ENCODE measurements at regions not wholly inside any gene's neighbourhood (a gene's known extent, or its start where the extent isn't known, plus 50 kb on each side); places are given as distances from the start of the nearest gene placed in this dataset.

GRCh38 chr10:84993251-84994035, 665.1 kb downstream of the CCSER2 start:
- Histone ChIP-seq H3F3A (ENCODE audit: low read depth) (no peaks in the 10 kb centered on the region), H3K27me3 (ENCODE audit: insufficient read depth, low read length, poor library complexity, severe bottlenecking) (no peaks in the 10 kb centered on the region), H3K79me2 (ENCODE audit: insufficient read depth, low read length) (no peaks in the 10 kb centered on the region), H3K9ac (ENCODE audit: low read depth, low read length, poor library complexity, severe bottlenecking) (no peak overlapping the region), H3K4me1 (ENCODE audit: insufficient read depth, low read length, poor library complexity, severe bottlenecking) (no peaks in the 10 kb centered on the region), H3K4me3 (ENCODE audit: low read length, poor library complexity, severe bottlenecking) (no peak overlapping the region), H3K9me2 (replicated peaks; ENCODE audit: low read depth, low read length) (no peaks in the 10 kb centered on the region), H3K36me3 (ENCODE audit: insufficient read depth, low read length) (no peaks in the 10 kb centered on the region), H2AFZ (ENCODE audit: low read length) (no peak overlapping the region), H3K9me3 (ENCODE audit: insufficient read depth, low read depth, low read length) (no peaks in the 10 kb centered on the region), H4K20me1 (ENCODE audit: insufficient read depth, low read length, poor library complexity, severe bottlenecking) (no peaks in the 10 kb centered on the region), H3K4me2 (ENCODE audit: low read depth, low read length, poor library complexity, severe bottlenecking) (no peak overlapping the region)
- TF ChIP-seq CTCF (conservative IDR thresholded peaks at IDR 0.05; ENCODE audit: low read length) (no peak), EZH2phosphoT487 (IDR thresholded peaks at IDR 0.05; ENCODE audit: borderline replicate concordance) (no peak)

- Histone ChIP-seq H3F3A (ENCODE audit: low read depth) (no peaks in the 10 kb centered on the region), H3K9me2 (replicated peaks; ENCODE audit: low read depth, low read length) (no peaks in the 10 kb centered on the region), H4K20me1 (ENCODE audit: insufficient read depth, low read length, poor library complexity, severe bottlenecking) (no peaks in the 10 kb centered on the region), H3K9ac (ENCODE audit: low read depth, low read length, poor library complexity, severe bottlenecking) (no peak overlapping the region), H3K36me3 (ENCODE audit: insufficient read depth, low read length) (no peaks in the 10 kb centered on the region), H2AFZ (ENCODE audit: low read length) (no peak overlapping the region), H3K9me3 (ENCODE audit: insufficient read depth, low read depth, low read length) (no peaks in the 10 kb centered on the region), H3K4me1 (ENCODE audit: insufficient read depth, low read length, poor library complexity, severe bottlenecking) (no peaks in the 10 kb centered on the region), H3K4me3 (ENCODE audit: low read length, poor library complexity, severe bottlenecking) (no peak overlapping the region), H3K27me3 (ENCODE audit: insufficient read depth, low read length, poor library complexity, severe bottlenecking) (no peaks in the 10 kb centered on the region), H3K4me2 (ENCODE audit: low read depth, low read length, poor library complexity, severe bottlenecking) (no peak overlapping the region), H3K79me2 (ENCODE audit: insufficient read depth, low read length) (no peaks in the 10 kb centered on the region)
- TF ChIP-seq EZH2phosphoT487 (IDR thresholded peaks at IDR 0.05; ENCODE audit: borderline replicate concordance) = no peak
Observed at GRCh38 chr10:84994722-84995121, 666.3 kb downstream of the CCSER2 start.

GRCh38 chr10:84996580-84996979, 668.2 kb downstream of the CCSER2 start:
- Histone ChIP-seq H3K27me3 (ENCODE audit: insufficient read depth, low read length, poor library complexity, severe bottlenecking) (no peaks in the 10 kb centered on the region), H2AFZ (ENCODE audit: low read length) (no peak overlapping the region), H3K36me3 (ENCODE audit: insufficient read depth, low read length) (no peaks in the 10 kb centered on the region), H4K20me1 (ENCODE audit: insufficient read depth, low read length, poor library complexity, severe bottlenecking) (no peaks in the 10 kb centered on the region), H3K4me3 (ENCODE audit: low read length, poor library complexity, severe bottlenecking) (no peak overlapping the region), H3K9me3 (ENCODE audit: insufficient read depth, low read depth, low read length) (no peaks in the 10 kb centered on the region), H3K9me2 (replicated peaks; ENCODE audit: low read depth, low read length) (no peaks in the 10 kb centered on the region), H3K4me1 (ENCODE audit: insufficient read depth, low read length, poor library complexity, severe bottlenecking) (no peaks in the 10 kb centered on the region), H3F3A (ENCODE audit: low read depth) (no peaks in the 10 kb centered on the region), H3K4me2 (ENCODE audit: low read depth, low read length, poor library complexity, severe bottlenecking) (no peak overlapping the region), H3K79me2 (ENCODE audit: insufficient read depth, low read length) (no peaks in the 10 kb centered on the region), H3K9ac (ENCODE audit: low read depth, low read length, poor library complexity, severe bottlenecking) (no peak overlapping the region)
- TF ChIP-seq EZH2phosphoT487 (IDR thresholded peaks at IDR 0.05; ENCODE audit: borderline replicate concordance) (no peak), CTCF (conservative IDR thresholded peaks at IDR 0.05; ENCODE audit: low read length) (no peak)

GRCh38 chr10:84997870-84998269, 669.5 kb downstream of the CCSER2 start:
- H3K9me2 ChIP-seq (replicated peaks; ENCODE audit: low read depth, low read length) = no peaks in the 10 kb centered on the region
- no peak overlapping the region for H3K9ac ChIP-seq (ENCODE audit: low read depth, low read length, poor library complexity, severe bottlenecking)
- H3K36me3 ChIP-seq (ENCODE audit: insufficient read depth, low read length) = no peaks in the 10 kb centered on the region
- no peaks in the 10 kb centered on the region for H3K79me2 ChIP-seq (ENCODE audit: insufficient read depth, low read length)
- TF ChIP-seq EZH2phosphoT487 (IDR thresholded peaks at IDR 0.05; ENCODE audit: borderline replicate concordance) (no peak), CTCF (conservative IDR thresholded peaks at IDR 0.05; ENCODE audit: low read length) (no peak)
- H4K20me1 ChIP-seq (ENCODE audit: insufficient read depth, low read length, poor library complexity, severe bottlenecking) = no peaks in the 10 kb centered on the region
- no peaks in the 10 kb centered on the region for H3K4me1 ChIP-seq (ENCODE audit: insufficient read depth, low read length, poor library complexity, severe bottlenecking)
- no peak overlapping the region for H2AFZ ChIP-seq (ENCODE audit: low read length)
- H3K27me3 ChIP-seq (ENCODE audit: insufficient read depth, low read length, poor library complexity, severe bottlenecking) = no peaks in the 10 kb centered on the region
- no peak overlapping the region for H3K4me3 ChIP-seq (ENCODE audit: low read length, poor library complexity, severe bottlenecking)
- H3K9me3 ChIP-seq (ENCODE audit: insufficient read depth, low read depth, low read length) = no peaks in the 10 kb centered on the region
- no peaks in the 10 kb centered on the region for H3F3A ChIP-seq (ENCODE audit: low read depth)
- no peak overlapping the region for H3K4me2 ChIP-seq (ENCODE audit: low read depth, low read length, poor library complexity, severe bottlenecking)

Data from Loucy (cell line).